ENCODE measurements at regions not wholly inside any gene's neighbourhood (a gene's known extent, or its start where the extent isn't known, plus 50 kb on each side); places are given as distances from the start of the nearest gene placed in this dataset.
A peak's percentile ranks its signal among the peaks of the same experiment; 100 is the strongest.

- peak overlapping the region in 1 of 10 donors; percentile 32 for H3K27ac ChIP-seq
- peaks cover 0 to 11% (median 0%) of the 10 kb centered on the region in 9 donors for H3K4me1 ChIP-seq
- DNase-seq (no peak), ATAC-seq (peak in 1 of 8 donors; percentile 38)
- WGBS, 2 donors: 68 to 73% methylated on average over 8 of the region's 8 CpGs
- H3K4me3 ChIP-seq: no peak overlapping the region
- H3K27me3 ChIP-seq: no peaks in the 10 kb centered on the region
- intact Hi-C loops (cut with DNase I): no loop called here
- H3K9me3 ChIP-seq: no peaks in the 10 kb centered on the region
- H3K36me3 ChIP-seq: no peaks in the 10 kb centered on the region
- TF ChIP-seq CTCF (IDR thresholded peaks at IDR 0.05): no peak
Measured at GRCh38 chr3:102078854-102079808, 229.8 kb downstream of the NFKBIZ start.

GRCh38 chr3:102079809-102080197 lies 230.5 kb downstream of the NFKBIZ start:
- WGBS, 2 donors: 84 to 89% methylated on average over 2 of the region's 2 CpGs
- Histone ChIP-seq H3K9me3 (no peaks in the 10 kb centered on the region), H3K27ac (no peak overlapping the region), H3K27me3 (no peaks in the 10 kb centered on the region), H3K4me1 (peaks cover 0 to 11% (median 0%) of the 10 kb centered on the region in 9 donors), H3K4me3 (no peak overlapping the region), H3K36me3 (no peaks in the 10 kb centered on the region)
- ATAC-seq (no peak), DNase-seq (no peak)
- intact Hi-C loops (cut with DNase I): loop anchor here in 1 of 10 donors (10.0 kb wide), 1 partner anchor 125 kb away; no protein-coding TSS in a partner anchor
- TF ChIP-seq CTCF (IDR thresholded peaks at IDR 0.05): no peak

- 63 to 72% methylated on average over 3 of the region's 3 CpGs for WGBS, 2 donors
- Histone ChIP-seq H3K27ac (no peak overlapping the region), H3K9me3 (no peaks in the 10 kb centered on the region), H3K4me3 (no peak overlapping the region), H3K27me3 (no peaks in the 10 kb centered on the region), H3K4me1 (peaks cover 0 to 11% (median 0%) of the 10 kb centered on the region in 9 donors), H3K36me3 (no peaks in the 10 kb centered on the region)
- intact Hi-C loops (cut with DNase I): loop anchor here in 1 of 10 donors (10.0 kb wide), 1 partner anchor 123 kb away; no protein-coding TSS in a partner anchor
- DNase-seq (no peak), ATAC-seq (no peak)
- no peak for TF ChIP-seq CTCF (IDR thresholded peaks at IDR 0.05)
Measured at GRCh38 chr3:102081572-102082289, 232.4 kb downstream of the NFKBIZ start.

GRCh38 chr3:102083473-102083872 lies 234.2 kb downstream of the NFKBIZ start:
- Histone ChIP-seq H3K9me3 (no peaks in the 10 kb centered on the region), H3K36me3 (no peaks in the 10 kb centered on the region), H3K4me3 (no peak overlapping the region), H3K27ac (no peak overlapping the region), H3K27me3 (no peaks in the 10 kb centered on the region), H3K4me1 (peaks cover 0 to 11% (median 0%) of the 10 kb centered on the region in 9 donors)
- ATAC-seq (no peak), DNase-seq (no peak)
- no peak for TF ChIP-seq CTCF (IDR thresholded peaks at IDR 0.05)
- 96 to 99% methylated on average over 2 of the region's 2 CpGs for WGBS, 2 donors
- intact Hi-C loops (cut with DNase I): loop anchor here in 1 of 10 donors (10.0 kb wide), 1 partner anchor 121 kb away; no protein-coding TSS in a partner anchor
